A204.1 (cell line): ENCODE measurements at regions not wholly inside any gene's neighbourhood (a gene's known extent, or its start where the extent isn't known, plus 50 kb on each side); places are given as distances from the start of the nearest gene placed in this dataset.
"Not testable (repeated sequence)": the region's sequence is repeated elsewhere in the genome, so short reads cannot be mapped to it uniquely, and the experiment has no call there.

Source experiments
- FAIRE-seq: peaks from 2 replicates; lab custom pipeline; 2012; peaks lifted over from hg19 to GRCh38; lab: Jason Lieb, UNC

DNA sequence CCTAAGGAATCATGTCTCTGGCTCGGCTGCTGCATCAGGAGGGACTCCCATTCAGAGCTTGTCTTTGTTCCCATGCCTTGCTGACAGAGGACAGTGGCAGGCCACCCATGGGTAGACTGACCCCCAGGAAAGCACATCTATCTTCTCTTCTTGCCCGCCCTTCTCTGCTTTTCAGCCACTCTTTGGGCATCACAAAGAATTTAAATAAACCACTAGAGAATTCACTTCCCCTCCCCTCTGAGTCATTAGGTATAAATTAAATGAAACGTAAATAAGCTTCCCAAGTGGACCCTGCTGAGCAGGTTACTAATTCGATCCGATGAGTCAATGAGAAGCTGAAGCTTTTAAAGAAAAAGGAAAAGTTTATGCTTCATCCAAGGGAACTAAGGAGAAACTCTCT is 97.0 kb downstream of the DRD1 start:
- no peak for FAIRE-seq

DNA sequence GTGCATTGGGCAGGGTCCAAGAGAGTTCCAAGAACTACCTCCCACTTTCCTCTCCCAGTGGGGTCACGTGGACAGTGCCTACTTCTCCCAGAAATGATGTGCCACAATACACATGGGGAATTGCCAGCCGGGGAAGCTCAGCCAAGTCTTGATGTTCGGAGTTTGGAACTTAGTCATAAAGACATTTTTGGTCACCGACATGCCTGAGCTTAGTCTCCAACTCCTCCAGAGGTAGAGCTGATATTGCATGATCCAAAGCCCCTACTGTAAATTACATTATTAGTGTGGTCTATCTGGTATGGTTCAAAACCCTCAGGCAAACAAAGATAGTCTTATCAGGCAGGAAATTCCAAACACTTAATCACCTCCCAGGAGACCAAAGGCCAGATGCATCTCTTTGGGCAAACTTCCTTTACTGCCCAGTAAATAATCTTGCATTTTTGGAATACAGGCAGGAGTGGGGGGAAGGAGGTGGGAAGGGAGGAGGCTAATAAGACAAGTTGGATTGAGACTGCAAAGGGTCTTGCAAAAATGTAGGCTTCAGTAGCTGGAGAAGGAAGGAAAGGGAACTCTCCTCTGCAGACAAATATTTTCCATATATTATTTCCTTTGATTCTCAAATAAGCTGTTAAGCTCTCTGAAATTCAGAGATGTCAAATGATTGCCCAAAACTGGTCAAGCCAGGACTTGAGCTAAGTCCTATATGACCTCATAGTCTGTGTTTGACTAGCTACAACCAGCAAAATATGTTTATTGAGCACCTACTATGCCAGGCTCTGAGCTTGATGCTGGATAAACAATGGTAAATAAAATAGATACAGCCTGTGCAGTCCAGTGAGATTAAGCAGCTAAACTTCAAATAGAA is 99.4 kb downstream of the DRD1 start:
- FAIRE-seq: no peak

DNA sequence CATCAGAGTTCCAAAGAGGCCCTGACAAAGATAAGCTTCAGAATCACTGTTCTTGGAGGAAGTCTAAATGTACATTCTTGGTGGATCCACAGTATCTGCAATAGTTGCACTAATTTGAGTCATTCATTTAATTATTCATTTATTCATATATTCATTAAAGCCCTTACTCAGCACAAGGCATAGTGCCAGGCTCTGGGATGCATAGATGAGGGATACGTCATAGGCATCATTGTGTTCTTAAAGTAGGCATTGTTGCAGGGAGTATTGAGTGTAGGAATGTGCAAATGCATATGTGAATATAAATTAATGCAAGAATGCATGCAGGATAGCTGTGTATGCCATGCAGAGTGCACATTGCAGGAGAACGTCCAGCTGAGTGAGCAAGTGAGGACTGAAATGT is 100.7 kb downstream of the DRD1 start:
- FAIRE-seq: no peak

DNA sequence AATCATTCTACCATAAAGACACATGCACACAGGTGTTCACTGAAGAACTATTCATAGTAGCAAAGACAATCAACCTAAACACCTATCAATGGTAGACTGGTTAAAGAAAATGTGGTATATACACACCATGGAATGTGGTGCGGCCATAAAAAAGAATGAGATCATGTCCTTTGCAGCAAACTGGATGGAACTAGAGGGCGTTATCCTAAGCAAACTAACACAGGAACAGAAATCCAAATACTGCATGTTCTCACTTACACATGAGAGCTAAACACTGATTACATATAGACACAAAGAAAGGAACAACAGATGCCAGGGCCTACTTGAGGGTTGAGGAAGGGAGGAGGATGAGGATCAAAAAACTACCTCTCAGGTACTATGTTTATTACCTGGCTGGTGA is 103.8 kb downstream of the DRD1 start:
- FAIRE-seq: no peak

DNA sequence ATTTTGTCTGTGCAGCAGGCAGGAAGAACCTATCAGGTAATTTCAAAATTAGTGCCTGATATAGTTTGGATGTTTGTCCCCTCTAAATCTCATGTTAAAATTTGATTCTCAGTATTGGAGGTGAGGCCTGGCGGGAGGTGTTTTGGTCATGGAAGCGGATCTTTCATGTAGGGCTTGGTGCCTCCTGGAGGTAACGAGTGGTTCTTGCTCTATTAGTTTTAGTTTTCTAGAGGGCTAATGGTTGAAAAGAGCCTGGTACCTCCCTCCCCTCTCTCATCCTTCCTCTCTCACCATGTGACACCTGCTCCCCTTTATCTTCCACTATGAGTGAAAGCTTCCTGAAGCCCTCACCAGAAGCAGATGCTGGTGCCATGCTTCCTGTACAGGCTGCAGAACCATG is 106.3 kb downstream of the DRD1 start:
- FAIRE-seq: no peak

DNA sequence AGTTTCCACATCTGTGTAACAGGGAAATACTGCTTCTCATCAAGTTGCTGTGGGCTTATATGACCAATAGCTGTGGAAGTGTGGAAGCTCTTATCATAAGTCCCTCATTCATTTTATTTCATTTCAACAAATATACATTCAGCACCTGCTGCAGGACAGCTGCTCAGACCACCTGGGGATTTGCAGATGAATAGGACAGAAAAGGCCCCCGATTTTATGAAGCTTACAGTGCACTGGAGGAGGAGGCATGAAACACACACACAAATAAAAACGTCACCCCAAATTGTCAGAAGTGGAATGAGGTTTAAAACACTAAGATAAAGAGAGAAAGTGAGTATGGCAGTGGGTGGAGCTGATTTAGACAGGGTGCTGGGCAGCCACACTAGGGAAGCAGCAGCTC is 107.2 kb downstream of the DRD1 start:
- FAIRE-seq: no peak

DNA sequence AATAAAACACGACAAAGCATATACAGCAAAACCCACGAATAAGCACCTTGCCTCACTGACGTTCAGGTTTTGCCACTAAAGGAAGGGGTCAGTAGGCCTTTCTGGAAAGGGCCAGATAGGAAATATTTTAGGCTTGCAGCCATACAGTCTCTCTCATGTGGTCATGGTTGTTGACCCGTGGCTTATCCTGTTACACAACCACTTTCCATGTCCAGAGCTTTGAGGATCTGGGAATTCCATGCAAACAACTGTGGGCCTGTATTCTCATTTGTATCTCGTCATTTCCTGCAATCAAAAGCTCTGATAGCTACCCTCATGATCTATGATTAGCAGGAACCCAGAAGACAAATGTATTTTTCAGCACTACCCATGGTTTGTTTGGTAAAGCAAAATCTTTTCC is 108.3 kb downstream of the DRD1 start:
- no peak for FAIRE-seq

DNA sequence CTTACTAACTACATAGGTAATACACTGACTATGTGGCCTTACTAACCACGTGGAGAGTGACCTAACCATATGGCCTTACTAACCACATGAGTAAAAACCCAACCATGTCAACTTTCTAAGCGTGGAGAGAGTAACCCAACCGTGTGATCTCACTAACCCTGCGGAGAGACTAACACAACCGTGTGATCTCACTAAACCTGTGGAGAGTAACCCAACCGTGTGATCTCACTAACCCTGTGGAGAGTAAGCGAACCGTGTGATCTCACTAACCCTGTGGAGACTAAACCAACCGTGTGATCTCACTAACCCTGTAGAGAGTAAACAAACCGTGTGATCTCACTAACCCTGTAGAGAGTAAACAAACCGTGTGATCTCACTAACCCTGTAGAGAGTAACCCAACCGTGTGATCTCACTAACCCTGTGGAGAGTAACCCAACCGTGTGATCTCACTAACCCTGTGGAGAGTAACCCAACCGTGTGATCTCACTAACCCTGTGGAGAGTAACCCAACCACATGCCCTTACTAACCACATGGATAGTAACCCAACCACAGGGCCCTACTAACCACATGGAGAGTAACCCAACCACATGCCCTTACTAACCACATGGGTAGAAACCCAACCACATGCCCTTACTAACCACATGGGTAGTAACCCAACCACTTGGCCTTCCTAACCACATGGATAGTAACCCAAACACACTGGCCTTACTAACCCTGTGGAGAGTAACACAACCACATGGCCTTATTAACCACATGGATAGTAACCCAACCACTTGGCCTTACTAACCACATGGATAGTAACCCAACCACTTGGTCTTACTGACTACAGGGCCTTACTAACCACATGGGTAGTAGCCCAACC is 112.6 kb downstream of the DRD1 start:
- FAIRE-seq: not testable (repeated sequence)

DNA sequence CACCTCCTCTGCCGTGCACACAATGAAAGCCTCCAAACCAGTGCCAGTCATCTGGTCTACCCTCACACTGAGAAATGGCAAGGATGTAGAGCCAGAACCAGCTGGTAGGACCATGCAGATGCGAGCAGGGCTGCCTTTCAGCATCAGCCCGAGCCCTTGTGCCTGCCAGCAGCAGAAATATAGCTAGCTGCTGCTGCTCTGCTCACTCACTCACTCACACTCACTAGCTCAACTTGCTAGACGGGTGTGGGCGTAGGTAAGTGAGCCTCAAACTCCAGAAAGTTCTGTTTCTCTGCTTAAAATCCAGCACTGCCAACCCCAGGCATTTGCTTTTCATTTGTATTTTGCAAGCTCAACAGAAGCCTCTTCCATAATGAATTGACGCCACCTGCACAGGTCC is 114.0 kb downstream of the DRD1 start:
- FAIRE-seq: no peak

DNA sequence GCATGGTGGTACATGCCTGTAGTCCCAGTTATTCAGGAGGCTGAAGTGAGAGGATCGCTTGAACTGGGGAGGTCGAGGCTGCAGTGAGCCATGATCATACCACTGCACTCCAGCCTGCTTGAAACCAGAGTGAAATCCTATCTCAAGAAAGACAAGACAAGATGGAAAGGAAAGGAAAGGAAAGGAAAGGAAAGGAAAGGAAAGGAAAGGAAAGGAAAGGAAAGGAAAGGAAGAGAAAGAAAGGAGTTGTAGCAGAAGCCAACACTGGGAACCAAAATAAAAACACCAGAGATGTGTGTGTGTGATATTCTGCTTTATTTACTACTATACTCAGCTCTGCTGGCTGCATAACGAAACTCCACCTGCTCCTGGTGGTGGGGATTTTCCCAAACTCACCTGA is 115.3 kb downstream of the DRD1 start:
- FAIRE-seq: no peak

DNA sequence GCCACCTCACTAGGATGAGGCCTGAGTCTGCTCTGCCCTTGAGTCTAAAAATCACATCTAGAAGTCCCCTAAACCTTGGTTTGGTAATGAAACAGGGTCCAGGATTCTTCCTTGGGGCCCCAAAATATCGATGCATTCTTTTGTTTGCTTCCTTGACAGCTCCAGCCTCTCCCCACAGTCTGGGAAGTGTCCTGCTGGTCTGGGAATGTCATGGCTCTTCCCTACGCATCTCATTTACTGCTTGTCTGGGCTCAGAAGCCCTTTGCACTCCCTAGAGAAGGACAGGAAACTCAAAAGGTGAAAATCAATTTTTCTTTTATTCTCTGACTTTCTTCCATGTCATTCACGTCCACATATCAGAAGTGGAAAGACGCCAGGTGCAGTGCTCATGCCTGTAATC is 115.8 kb downstream of the DRD1 start:
- no peak for FAIRE-seq

DNA sequence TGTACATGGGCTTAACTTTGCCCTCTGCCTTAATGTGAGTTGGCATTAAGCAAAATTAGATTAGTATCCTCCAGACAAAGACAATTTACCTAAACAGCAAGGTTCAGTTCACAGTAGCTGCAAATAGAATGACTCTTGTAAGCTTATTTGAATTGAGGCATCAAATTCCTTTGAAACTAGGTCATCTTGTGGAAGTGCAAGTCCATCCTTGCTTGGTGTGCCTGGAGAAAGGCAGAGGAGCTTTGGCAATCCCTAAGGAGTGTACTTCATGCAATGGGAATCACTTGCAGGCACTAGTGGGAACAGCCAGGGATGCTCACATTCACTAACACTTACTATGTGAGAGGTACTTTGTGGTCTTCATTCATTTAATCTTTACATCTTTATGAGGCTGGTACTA is 118.3 kb downstream of the DRD1 start:
- no peak for FAIRE-seq

DNA sequence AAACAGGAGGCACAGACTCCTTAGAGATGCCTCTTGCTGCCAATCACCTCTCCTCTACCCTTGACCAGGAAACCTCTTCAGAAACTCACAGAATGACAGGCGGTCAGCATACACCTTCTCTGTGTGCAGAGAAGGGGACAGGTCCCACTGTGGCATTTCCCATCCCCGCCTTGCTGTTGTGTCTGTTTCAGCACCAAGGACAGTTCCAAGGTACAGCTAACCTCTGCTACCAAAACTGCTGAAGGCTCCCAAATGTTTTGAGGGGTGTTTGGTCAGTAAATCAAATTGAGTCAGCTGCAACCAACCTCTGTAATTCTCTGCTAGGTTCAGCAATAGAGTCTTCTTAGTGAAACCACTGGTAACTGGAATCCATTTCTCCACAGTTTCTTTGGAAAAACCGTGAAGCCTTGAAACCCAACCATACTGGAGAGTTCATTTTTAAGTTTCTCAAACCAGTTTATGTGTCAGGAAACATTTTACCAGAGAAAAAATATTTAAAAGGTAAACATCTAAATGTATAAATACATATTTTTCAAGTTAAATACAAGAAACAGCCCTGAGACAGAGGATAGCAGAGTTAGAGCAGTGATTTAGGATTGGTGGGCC is 122.0 kb downstream of the DRD1 start:
- no peak for FAIRE-seq

DNA sequence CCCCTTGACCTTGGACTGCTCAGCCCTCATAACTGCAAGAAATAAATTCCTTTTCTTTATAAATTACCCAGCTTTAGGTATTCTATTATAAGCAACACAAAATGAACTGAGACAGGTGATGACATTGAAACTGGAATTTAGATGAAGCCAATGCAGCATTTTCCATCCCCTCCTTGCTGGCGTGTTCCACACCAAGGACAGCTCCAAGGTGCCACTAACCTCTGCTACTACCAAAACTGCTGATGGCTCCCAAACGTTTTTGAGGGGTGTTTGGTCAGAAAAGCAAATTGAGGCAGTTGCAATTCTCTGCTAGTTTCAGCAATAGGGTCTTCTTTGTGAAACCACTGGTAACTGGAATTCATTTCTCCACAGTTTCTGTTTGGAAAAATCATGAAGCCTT is 124.8 kb downstream of the DRD1 start:
- no peak for FAIRE-seq

DNA sequence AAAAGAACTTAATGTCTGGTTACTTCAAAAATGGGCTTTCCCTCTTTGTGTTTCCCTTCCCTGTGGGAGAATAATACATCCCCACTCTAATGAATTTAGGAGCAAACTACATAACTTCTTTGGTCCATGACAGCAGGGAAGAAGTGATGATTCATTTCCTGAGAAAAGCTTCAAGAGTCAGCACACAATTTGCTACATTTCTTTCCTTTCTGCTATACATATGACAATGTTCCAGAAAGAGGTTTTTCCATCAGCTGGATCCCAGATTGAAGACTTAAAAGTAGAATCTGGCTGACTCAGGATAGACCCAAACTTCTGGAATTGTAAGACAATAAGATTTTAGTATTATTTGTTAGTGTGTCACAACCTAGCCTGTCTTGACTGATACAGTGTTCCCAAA is 126.1 kb downstream of the DRD1 start:
- no peak for FAIRE-seq

DNA sequence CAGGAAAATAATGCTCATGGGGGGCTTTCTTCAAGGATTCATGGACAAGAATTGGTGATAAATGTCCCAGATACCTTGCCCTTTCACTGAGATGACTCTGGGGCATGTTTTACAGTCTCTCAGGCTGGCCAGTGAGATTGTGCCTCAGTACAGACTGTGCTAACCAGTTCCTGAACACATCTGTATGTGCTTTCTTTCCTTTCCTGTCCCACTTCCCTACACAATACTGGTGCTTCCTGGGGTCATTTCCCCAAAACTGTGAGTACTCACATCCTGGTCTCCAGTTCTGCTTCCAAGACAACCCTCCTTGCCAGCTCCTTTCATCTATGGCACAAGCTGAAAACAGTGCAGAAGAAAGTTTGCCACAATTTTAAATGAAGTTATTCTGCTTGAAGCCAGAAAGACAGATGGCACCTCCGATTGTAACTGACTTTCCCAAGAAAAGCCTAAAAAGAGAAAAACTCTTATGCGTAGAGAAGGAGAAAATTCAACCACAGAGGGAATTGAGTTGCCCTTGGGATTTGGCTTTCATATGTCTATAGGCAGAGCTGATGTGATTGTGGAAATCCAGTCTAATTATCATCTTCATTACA is 134.7 kb downstream of the DRD1 start:
- no peak for FAIRE-seq

DNA sequence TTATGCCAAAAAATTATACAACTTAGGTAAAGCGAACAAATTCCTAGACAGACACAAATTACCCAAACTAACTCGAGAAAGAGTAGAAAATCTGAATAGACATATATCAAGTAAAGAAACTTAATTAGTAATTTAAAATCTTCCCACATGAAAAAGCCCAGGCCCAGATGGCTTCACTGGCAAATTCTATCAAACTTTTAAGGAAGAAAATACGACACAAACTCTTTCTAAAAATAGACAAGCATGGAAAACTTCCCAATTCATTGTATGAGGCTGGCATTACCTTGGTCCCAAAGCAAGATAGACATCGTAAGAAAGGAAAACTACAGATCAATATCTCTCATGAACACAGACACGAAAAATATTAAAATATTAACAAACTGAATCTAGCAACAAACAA is 135.3 kb downstream of the DRD1 start:
- no peak for FAIRE-seq

DNA sequence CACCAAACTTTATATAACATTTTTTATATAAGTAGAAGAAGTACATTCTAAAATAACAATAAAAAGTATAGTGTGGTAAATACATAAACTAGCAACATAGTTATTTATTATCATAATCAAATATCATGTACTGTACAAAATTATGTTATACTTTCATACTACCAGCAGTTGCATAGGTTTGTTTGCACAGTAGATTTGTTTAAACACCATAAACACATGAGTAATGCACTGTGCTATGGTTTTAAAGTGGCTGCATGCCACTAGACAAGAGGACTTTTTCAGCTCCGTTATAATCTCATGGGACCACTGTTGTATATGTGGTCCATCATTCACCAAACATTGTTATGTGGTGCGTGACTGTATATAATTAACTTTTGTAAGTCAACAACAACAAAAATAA is 137.6 kb downstream of the DRD1 start:
- no peak for FAIRE-seq

DNA sequence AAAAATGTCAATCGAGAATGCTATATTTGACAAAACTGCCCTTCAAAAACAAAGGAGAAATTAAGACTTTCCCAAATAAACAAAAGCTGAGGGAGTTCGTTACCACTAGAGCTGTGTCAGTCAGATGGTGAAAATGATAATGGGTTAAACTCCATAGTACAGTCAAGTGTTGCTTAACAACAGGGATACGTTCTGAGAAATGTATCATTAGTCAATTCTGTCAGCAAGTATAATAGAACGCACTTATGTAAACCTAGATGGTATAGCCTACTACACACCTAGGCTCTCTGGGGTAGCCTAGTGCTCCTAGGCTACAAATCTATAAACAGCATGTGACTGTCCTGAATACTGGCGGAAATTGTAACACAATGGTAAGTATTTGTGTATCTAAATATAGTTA is 138.7 kb downstream of the DRD1 start:
- no peak for FAIRE-seq

DNA sequence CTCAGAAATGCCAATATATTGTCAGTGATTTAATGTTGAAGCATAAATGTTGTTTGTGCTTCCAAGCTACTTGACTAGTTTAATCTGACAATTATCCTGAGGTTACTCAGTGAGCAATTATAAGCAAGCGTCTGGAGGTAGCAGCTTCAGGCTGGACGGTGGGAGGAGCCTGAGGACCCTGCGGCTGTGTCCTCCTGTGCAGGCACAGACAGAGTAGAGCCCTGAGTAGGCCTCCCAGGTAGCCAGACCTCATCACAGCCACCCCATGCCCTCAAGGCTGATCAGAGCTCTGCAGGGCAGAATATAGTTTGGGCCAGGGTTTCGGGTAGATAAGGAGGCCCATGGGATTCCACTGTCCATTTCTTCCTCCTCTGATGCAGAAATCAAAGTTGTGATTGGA is 153.6 kb downstream of the DRD1 start:
- FAIRE-seq: no peak

DNA sequence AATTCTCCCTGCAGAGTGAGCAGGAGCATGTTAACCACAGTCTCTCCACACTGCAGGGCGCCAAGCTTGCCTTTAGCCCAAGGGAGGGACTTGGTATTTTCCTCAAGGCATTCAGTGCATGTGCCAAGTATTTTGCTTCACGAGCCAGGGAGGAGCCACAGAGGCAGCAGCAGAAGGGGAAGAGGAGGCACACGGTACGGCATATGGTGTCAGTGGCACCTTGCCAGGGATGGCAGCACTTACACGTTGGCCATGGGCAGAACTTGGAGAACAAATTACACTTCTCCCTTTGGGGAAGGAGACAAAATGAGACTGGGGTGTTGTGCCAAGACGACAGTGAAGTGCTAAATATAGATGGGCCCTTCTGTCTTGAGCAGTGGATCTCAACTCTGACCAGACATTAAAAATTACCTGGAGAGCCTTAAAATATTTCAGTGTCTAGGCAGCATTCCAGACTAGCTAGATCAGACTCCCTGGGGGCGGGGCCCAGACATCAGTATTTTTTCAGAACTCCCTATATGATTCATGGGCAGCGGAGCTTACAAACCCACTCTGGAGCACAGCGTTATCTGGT is 155.8 kb downstream of the DRD1 start:
- FAIRE-seq: no peak

DNA sequence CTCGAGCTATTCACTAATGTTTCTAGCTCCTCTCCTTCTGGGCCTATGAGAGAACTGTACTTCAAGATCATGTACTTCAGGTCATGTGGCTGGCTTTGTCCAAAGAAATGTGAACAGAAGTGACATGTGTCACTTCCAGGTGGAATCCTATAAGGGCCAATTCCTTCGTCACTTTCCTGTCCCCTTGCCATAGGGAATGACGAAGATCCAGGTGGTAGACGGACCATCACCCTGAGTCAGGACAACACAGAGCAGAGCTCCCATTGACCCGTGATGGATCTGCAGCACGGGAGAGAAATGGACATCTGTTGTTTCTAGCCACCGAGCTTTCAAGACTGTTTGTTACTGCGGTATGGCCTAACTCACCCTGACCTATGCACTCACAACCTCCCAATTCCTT is 157.0 kb downstream of the DRD1 start:
- no peak for FAIRE-seq

DNA sequence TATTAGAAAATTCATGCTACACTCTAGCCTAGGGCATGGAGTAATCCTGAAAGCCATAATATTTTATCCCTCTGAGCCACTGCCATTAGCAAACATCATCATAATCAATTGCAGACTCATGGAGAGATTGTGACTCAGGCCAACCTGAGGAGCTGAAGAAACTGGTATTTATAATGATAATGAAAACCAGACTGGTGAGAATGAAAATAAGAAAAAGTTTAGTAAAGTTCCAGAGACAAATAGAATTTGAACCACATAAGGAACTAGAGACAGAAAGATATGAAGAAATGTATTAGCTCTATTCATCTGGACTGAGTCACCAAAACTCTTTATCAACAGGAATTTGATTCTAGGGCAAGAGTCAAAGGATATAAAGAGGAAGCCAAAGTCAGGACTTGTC is 158.7 kb downstream of the DRD1 start:
- FAIRE-seq: no peak
